Suprapubic skin (tissue), 4 donors: ENCODE measurements at regions not wholly inside any gene's neighbourhood (a gene's known extent, or its start where the extent isn't known, plus 50 kb on each side); places are given as distances from the start of the nearest gene placed in this dataset.

Experiments
- EP300 ChIP-seq: sonication (generic); formaldehyde crosslinking; IDR thresholded peaks from one replicate; pipeline ENCODE4 v1.6.1; 2017; ENCODE audit warnings: antibody characterized with exemption
- POLR2A ChIP-seq, 2 donors: fragments of 450-650 bp; IDR thresholded peaks; one replicate each; pipeline ENCODE4 v1.6.1; 2017; ENCODE audit warnings: antibody characterized with exemption in 2 of 2, mild to moderate bottlenecking in 2 of 2, moderate library complexity in 2 of 2
- POLR2AphosphoS5 ChIP-seq, 3 donors: sonication (generic); formaldehyde crosslinking; IDR thresholded peaks; one replicate each; pipeline ENCODE4 v1.6.1; 2017; ENCODE audit warnings: antibody characterized with exemption in 3 of 3
- TF ChIP-seq, protein P1 (sequence below), 2 donors: fragments of 200-600 bp in 1 of 2; fragments of 450-650 bp in 1 of 2; sonication (generic) in 1 of 2; IDR thresholded peaks; one replicate each; pipeline ENCODE4 v1.5.1; 2016 to 2019; ENCODE audit warnings: antibody characterized with exemption in 2 of 2, mild to moderate bottlenecking in 1 of 2, moderate library complexity in 1 of 2

GRCh38 chr1:80540596-80540995 lies 1260.1 kb upstream of the ADGRL2 start:
- TF ChIP-seq, protein P1, sequence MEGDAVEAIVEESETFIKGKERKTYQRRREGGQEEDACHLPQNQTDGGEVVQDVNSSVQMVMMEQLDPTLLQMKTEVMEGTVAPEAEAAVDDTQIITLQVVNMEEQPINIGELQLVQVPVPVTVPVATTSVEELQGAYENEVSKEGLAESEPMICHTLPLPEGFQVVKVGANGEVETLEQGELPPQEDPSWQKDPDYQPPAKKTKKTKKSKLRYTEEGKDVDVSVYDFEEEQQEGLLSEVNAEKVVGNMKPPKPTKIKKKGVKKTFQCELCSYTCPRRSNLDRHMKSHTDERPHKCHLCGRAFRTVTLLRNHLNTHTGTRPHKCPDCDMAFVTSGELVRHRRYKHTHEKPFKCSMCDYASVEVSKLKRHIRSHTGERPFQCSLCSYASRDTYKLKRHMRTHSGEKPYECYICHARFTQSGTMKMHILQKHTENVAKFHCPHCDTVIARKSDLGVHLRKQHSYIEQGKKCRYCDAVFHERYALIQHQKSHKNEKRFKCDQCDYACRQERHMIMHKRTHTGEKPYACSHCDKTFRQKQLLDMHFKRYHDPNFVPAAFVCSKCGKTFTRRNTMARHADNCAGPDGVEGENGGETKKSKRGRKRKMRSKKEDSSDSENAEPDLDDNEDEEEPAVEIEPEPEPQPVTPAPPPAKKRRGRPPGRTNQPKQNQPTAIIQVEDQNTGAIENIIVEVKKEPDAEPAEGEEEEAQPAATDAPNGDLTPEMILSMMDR (IDR thresholded peaks at IDR 0.05) = no peak
- no peak for TF ChIP-seq POLR2A (IDR thresholded peaks at IDR 0.05)
- no peak for TF ChIP-seq POLR2AphosphoS5 (IDR thresholded peaks at IDR 0.05)
- TF ChIP-seq EP300 = no peak
